ENCODE measurements at regions not wholly inside any gene's neighbourhood (a gene's known extent, or its start where the extent isn't known, plus 50 kb on each side); places are given as distances from the start of the nearest gene placed in this dataset.
"Not testable (repeated sequence)": the region's sequence is repeated elsewhere in the genome, so short reads cannot be mapped to it uniquely, and the experiment has no call there.

DNA sequence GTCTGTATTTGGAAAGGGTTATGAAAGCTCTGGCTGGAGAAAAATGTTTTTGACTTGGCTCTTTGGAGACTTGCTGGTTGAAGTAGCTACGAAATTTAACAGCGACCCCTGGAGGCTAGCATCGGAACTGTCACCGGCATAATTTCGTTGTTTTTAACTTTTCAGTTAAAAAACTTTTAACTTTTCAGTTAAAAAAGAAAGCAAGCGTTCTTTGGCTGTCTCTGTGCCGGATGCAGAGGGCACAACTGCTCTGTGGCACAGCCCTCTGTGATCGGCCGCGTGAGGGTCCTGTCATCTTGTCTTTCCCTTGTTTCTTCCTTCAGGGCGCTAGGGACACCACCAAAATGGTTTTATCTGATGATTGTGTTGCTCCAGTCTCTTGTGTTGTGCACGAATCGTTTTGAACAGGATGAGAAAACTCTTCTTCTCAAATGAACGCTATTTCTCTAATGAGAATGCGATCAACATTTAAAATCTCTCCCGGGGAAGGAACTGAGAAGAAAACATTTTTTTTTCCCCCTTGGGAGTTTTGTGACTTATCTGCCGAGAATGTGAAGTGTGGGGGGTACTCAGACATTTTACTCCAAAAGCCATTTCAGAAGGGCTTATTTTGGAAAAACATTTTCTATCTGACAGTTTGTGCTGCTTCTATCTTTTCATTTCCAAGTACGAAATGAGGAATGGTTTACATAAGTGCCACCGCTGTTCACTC lies 57.1 kb downstream of the ADCYAP1 start:
- DNase-seq (ENCODE audit: low read depth), result peak; percentile 17

- no peak for DNase-seq (ENCODE audit: low read depth)
Measured at GRCh38 chr18:963276-963675, 58.6 kb downstream of the ADCYAP1 start.

GRCh38 chr18:965921-966758 lies 61.5 kb downstream of the ADCYAP1 start:
- no peak for DNase-seq (ENCODE audit: low read depth)

DNA sequence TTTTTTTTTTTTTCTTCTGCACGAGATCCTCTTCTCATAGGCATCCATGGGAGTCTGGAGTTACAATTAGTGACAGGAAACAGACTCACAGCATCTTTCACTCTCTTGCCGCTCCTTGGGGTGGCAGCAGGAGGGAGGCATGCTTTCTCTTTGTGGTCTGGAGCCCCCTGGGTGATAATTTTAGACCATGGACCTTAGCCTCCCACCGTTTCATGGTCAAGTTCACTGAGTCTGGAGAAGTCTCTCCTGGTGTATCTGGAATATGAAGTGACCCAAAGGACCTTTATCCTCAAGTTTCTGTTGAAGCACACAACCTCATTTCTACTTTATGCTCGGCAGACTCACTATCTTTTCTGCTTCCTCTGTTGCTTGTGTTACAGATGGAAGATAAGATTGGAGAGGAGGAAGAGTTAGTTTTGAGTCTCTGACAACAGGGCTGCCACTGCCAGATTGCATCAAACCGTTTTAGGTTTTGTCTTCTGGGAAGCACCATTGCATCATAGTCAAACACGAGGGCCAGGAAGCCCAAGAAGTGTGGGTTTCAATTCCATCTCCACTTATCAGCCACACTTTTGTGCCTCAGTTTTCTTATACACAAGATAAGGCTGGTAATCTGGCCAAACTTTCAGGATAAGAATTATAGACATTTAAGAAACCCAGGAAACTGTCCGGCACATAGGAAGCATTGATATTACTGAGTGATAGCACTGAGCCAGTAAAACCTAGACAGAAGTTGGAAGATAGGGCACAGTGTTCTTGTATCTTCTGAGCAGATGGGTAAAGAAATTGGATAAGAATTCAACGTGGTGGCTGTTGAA lies 62.3 kb downstream of the ADCYAP1 start:
- no peak for DNase-seq (ENCODE audit: low read depth)

- DNase-seq (ENCODE audit: low read depth), result not testable (repeated sequence)
Measured at GRCh38 chr18:968910-969309, 64.2 kb downstream of the ADCYAP1 start.

DNA sequence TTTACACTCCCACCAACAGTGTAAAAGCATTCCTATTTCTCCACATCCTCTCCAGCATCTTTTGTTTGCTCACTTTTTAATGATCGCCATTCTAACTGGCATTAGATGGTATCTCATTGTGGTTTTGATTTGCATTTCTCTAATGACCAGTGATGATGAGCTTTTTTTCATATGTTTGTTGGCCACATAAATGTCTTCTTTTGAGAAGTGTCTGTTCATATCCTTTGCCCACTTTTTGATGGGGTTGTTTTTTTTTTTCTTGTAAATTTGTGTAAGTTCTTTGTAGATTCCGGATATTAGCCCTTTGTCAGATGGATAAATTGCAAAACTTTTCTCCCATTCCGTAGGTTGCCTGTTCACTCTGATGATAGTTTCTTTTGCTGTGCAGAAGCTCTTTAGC lies 64.6 kb downstream of the ADCYAP1 start:
- not testable (repeated sequence) for DNase-seq (ENCODE audit: low read depth)

- not testable (repeated sequence) for DNase-seq (ENCODE audit: low read depth)
Measured at GRCh38 chr18:974606-975005, 69.9 kb downstream of the ADCYAP1 start.

- DNase-seq (ENCODE audit: low read depth), result not testable (repeated sequence)
Measured at GRCh38 chr18:976393-977128, 71.9 kb downstream of the ADCYAP1 start.

GRCh38 chr18:977327-977726 lies 72.7 kb downstream of the ADCYAP1 start:
- DNase-seq (ENCODE audit: low read depth), result not testable (repeated sequence)

- not testable (repeated sequence) for DNase-seq (ENCODE audit: low read depth)
Measured at GRCh38 chr18:977732-978131, 73.1 kb downstream of the ADCYAP1 start.

GRCh38 chr18:980586-980985 lies 75.9 kb downstream of the ADCYAP1 start:
- no peak for DNase-seq (ENCODE audit: low read depth)

- no peak for DNase-seq (ENCODE audit: low read depth)
Measured at GRCh38 chr18:984004-984403, 79.3 kb downstream of the ADCYAP1 start.

DNA sequence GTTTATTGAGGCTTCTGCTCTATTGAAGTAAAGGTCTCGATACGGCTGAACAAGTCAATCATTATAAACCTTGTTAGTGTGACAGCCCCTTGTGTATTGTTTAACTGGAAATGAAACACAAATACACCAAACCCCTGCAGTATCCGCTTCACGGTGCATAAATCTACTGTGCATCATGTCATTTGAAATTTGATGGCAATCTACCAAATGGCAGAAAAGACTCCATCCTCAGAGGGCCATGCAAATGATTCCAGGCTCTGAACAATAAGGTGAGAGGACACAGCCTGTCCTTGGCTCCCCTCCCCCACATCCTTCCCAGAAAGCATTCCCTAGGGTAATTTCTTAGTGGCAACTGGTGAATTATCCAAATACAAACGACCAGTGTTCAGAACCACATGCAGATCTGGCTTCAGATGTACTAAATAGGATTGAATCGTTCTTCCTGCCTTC lies 80.6 kb downstream of the ADCYAP1 start:
- no peak for DNase-seq (ENCODE audit: low read depth)

GRCh38 chr18:986051-986450 lies 81.4 kb downstream of the ADCYAP1 start:
- no peak for DNase-seq (ENCODE audit: low read depth)

DNA sequence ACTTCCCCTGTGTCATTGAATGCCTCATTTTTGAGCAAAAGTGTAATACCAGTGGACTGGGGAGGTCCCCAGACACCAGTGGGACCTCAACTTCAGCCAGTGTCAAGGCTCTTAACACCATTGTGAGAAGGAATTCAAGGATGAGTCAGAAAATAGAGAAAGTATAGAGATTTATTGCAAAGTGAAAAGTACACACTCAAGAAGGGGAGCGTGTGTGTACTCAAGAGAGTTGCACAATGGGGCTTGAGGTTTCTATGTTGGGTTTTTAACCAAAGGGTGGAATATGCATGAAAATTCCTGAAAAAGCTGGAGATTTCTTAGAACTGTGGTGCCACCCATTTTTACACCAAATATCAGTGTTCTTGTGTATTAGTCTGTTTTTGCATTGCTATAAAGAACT lies 81.9 kb downstream of the ADCYAP1 start:
- DNase-seq (ENCODE audit: low read depth), result no peak

- DNase-seq (ENCODE audit: low read depth), result no peak
Measured at GRCh38 chr18:987325-988186, 82.9 kb downstream of the ADCYAP1 start.

GRCh38 chr18:989425-989824 lies 84.8 kb downstream of the ADCYAP1 start:
- DNase-seq (ENCODE audit: low read depth), result no peak

DNA sequence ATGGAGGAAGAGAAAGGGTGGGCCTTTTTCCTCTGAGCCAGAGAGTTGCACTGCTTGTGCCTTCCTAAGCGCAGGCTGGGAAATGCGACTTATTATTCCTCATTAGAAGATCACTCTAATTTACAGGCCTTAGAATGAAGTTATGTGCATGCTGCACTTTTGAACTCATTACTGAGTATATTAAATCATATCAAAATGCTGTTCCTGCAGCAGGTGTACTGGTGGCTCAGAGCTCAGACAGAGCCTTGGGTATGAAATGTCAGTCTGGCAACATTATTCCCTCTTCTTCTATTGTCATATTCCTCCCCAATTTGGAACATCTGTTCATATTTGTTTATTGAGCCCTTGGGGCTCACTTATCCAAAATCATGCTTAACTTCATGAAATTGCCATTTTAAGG lies 85.5 kb downstream of the ADCYAP1 start:
- DNase-seq (ENCODE audit: low read depth), result no peak

DNA sequence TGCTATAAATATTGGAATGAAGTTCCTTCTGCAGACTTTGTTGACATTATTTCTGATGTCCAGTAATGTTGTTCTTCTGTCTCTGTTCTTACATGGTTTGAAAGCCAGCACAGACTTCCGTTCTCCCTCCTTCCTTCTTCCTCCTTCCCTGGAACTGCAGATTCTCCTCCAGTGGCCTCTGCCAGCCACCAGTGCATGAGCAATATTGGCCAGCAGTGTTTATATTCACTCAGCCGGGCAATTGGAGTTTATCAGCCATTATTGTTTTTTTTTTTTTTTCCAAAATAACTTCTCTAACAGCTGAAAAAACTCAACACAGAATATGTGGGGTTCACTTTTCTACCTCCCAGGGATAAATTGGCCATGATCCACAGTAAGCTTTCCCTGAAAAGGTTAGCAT lies 86.8 kb downstream of the ADCYAP1 start:
- no peak for DNase-seq (ENCODE audit: low read depth)

- DNase-seq (ENCODE audit: low read depth), result no peak
Measured at GRCh38 chr18:993560-993959, 88.9 kb downstream of the ADCYAP1 start.

DNA sequence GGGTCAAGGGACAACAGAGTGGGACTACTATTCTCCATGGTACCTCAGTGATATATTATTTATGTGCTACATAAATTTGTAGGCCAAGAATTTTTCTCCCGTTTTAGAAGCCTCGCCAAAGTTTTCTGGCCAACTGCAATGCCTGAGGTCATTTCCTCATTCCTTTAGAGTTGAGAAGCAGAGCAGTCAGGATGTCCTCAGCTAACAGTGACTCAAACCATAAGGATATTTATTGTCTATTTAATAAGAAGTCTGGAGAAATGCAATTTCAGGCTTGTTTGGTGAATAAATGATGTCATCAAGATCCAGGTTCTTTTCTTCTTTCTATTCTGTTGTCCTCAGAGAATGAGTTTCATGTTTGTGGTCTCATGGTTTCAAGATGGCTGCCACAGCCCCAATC lies 91.0 kb downstream of the ADCYAP1 start:
- no peak for DNase-seq (ENCODE audit: low read depth)
